RWPE2 (cell line): ENCODE measurements at regions not wholly inside any gene's neighbourhood (a gene's known extent, or its start where the extent isn't known, plus 50 kb on each side); places are given as distances from the start of the nearest gene placed in this dataset.

ENCODE experiments used
- ATAC-seq: fragments of 200-7000 bp; cut with Tn5 transposase; 3 replicates; pipeline ENCODE4 v1.9.1; 2021; ENCODE audit warnings: low read depth
- DNase-seq: peaks from one replicate; pipeline ENCODE4 v3.0.0-alpha.2; 2020; ENCODE audit warnings: low spot score
- H3K27ac ChIP-seq: fragments of 450-650 bp; 2 replicates; pipeline ENCODE4 v1.5.1; 2017; ENCODE audit warnings: mild to moderate bottlenecking; ENCODE audit not compliant: poor library complexity, severe bottlenecking
- H3K27me3 ChIP-seq: fragments of 250-450 bp; sonication (Bioruptor Pico); 2 replicates; pipeline ENCODE4 v1.5.1; 2021; ENCODE audit warnings: mild to moderate bottlenecking, moderate library complexity; ENCODE audit not compliant: insufficient read depth, poor library complexity, severe bottlenecking
- H3K36me3 ChIP-seq: fragments of 250-450 bp; sonication (Bioruptor Pico); 2 replicates; pipeline ENCODE4 v1.5.1; 2020; ENCODE audit warnings: low read depth, mild to moderate bottlenecking, moderate library complexity
- H3K4me1 ChIP-seq: fragments of 250-450 bp; sonication (Bioruptor Pico); 2 replicates; pipeline ENCODE4 v1.5.1; 2021; ENCODE audit warnings: mild to moderate bottlenecking, moderate library complexity; ENCODE audit not compliant: insufficient read depth, poor library complexity, severe bottlenecking
- H3K4me3 ChIP-seq: fragments of 250-450 bp; sonication (Bioruptor Pico); 2 replicates; pipeline ENCODE4 v1.5.1; 2021; ENCODE audit warnings: mild to moderate bottlenecking, moderate library complexity; ENCODE audit not compliant: severe bottlenecking
- H3K9me3 ChIP-seq: fragments of 250-450 bp; sonication (Bioruptor Pico); 2 replicates; pipeline ENCODE4 v1.5.1; 2021; ENCODE audit warnings: mild to moderate bottlenecking, moderate library complexity; ENCODE audit not compliant: severe bottlenecking
- TF ChIP-seq, protein P1 (sequence below): fragments of 450-650 bp; IDR thresholded peaks from one replicate; pipeline ENCODE4 v1.5.1; 2017; ENCODE audit warnings: mild to moderate bottlenecking, moderate library complexity; ENCODE audit not compliant: poor library complexity, severe bottlenecking

DNA sequence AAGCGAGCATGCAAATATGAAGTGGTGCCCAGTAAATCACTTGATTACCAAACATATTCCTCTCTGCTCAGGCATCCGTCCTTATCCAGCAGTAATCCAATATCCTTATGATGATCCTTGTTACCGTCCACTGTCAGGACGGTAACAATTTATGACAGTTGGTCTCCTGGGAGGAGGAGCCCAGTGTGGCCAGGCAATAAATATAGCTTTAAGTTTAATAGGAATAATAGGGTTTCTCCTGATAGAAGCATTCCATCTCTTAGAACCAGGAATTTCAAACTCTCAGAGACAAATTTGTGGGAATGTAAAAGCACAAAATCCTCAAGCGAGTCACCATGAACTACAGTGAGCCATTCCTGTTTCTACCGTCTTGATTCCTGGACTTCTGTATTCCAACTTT is 171.2 kb upstream of the IL15 start:
- Histone ChIP-seq H3K4me3 (no peak overlapping the region), H3K9me3 (no peaks in the 10 kb centered on the region), H3K27ac (no peak overlapping the region), H3K27me3 (no peaks in the 10 kb centered on the region), H3K4me1 (no peaks in the 10 kb centered on the region), H3K36me3 (no peaks in the 10 kb centered on the region)
- DNase-seq = no peak
- TF ChIP-seq, protein P1, sequence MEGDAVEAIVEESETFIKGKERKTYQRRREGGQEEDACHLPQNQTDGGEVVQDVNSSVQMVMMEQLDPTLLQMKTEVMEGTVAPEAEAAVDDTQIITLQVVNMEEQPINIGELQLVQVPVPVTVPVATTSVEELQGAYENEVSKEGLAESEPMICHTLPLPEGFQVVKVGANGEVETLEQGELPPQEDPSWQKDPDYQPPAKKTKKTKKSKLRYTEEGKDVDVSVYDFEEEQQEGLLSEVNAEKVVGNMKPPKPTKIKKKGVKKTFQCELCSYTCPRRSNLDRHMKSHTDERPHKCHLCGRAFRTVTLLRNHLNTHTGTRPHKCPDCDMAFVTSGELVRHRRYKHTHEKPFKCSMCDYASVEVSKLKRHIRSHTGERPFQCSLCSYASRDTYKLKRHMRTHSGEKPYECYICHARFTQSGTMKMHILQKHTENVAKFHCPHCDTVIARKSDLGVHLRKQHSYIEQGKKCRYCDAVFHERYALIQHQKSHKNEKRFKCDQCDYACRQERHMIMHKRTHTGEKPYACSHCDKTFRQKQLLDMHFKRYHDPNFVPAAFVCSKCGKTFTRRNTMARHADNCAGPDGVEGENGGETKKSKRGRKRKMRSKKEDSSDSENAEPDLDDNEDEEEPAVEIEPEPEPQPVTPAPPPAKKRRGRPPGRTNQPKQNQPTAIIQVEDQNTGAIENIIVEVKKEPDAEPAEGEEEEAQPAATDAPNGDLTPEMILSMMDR = no peak
- no peak for ATAC-seq

DNA sequence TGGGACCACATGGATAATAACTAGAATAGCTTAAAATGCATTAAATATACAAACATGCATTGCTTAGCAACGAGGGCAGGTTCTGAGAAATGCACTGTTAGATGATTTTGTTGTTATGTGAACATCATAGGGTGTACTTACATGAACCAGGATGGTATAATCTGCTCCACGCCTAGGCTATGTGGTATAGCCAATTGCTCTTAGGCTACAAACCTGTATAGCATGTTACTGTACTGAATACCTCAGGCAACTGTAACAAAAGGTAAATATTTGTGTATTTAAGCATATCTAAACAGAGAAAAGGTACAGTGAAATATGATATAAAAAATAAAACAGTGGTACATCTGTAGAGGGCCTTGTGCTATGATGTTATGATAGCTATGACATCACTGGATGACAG is 169.2 kb upstream of the IL15 start:
- H3K4me1 ChIP-seq = no peaks in the 10 kb centered on the region
- H3K4me3 ChIP-seq = no peak overlapping the region
- TF ChIP-seq, protein P1 = no peak
- H3K27ac ChIP-seq = no peak overlapping the region
- DNase-seq (no peak), ATAC-seq (no peak)
- H3K9me3 ChIP-seq = no peaks in the 10 kb centered on the region
- H3K36me3 ChIP-seq = no peaks in the 10 kb centered on the region
- no peaks in the 10 kb centered on the region for H3K27me3 ChIP-seq

DNA sequence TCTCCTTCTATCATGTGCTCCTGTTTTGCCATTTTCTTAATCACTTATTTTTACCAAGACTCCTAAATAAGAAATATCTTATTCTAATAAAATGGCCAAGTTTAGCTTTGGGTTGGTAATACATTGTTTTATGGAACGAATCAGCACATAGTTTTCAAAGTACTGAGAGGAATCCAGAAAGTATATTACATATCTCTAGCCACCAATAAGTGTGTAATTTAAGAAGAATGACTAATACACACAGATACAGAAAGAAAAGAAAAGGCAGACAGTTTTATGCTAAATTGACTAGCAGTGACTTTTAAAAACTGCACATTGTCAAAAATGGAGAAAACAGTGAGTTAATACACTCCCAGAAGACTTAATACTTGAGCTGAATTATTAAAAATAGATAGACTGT is 167.0 kb upstream of the IL15 start:
- H3K27me3 ChIP-seq = no peaks in the 10 kb centered on the region
- H3K36me3 ChIP-seq = no peaks in the 10 kb centered on the region
- TF ChIP-seq, protein P1 = no peak
- H3K4me3 ChIP-seq = no peak overlapping the region
- H3K4me1 ChIP-seq = no peaks in the 10 kb centered on the region
- DNase-seq = no peak
- H3K9me3 ChIP-seq = no peaks in the 10 kb centered on the region
- H3K27ac ChIP-seq = no peak overlapping the region
- no peak for ATAC-seq

- no peaks in the 10 kb centered on the region for H3K9me3 ChIP-seq
- TF ChIP-seq, protein P1 = no peak
- DNase-seq = no peak
- no peaks in the 10 kb centered on the region for H3K4me1 ChIP-seq
- no peaks in the 10 kb centered on the region for H3K27me3 ChIP-seq
- H3K36me3 ChIP-seq = no peaks in the 10 kb centered on the region
- ATAC-seq = no peak
- H3K27ac ChIP-seq = no peak overlapping the region
- H3K4me3 ChIP-seq = no peak overlapping the region
Measured at GRCh38 chr4:141473026-141473540, 163.3 kb upstream of the IL15 start.

GRCh38 chr4:141473952-141474351 is 162.4 kb upstream of the IL15 start:
- Histone ChIP-seq H3K4me3 (no peak overlapping the region), H3K27me3 (no peaks in the 10 kb centered on the region), H3K27ac (no peak overlapping the region), H3K9me3 (no peaks in the 10 kb centered on the region), H3K36me3 (no peaks in the 10 kb centered on the region), H3K4me1 (no peaks in the 10 kb centered on the region)
- DNase-seq = no peak
- TF ChIP-seq, protein P1 = no peak
- ATAC-seq = no peak
